ENCODE measurements at regions not wholly inside any gene's neighbourhood (a gene's known extent, or its start where the extent isn't known, plus 50 kb on each side); places are given as distances from the start of the nearest gene placed in this dataset.

- no peak overlapping the region for H3K27ac ChIP-seq (ENCODE audit: insufficient read depth, low read length, poor library complexity, severe bottlenecking)
- H3K36me3 ChIP-seq (ENCODE audit: control insufficient read depth, insufficient read depth, low read length): no peaks in the 10 kb centered on the region
- DNase-seq: no peak
- H3K9me3 ChIP-seq (ENCODE audit: control insufficient read depth, low read length): no peaks in the 10 kb centered on the region
- no peaks in the 10 kb centered on the region for H3K4me1 ChIP-seq (ENCODE audit: control insufficient read depth, insufficient read depth, low read length, poor library complexity, severe bottlenecking)
- no peaks in the 10 kb centered on the region for H3K27me3 ChIP-seq (replicated peaks; ENCODE audit: control insufficient read depth, insufficient read depth, low read length, poor library complexity, severe bottlenecking)
- H3K4me3 ChIP-seq (ENCODE audit: insufficient read depth, low read depth, low read length, poor library complexity, severe bottlenecking): no peak overlapping the region
Measured at GRCh38 chr4:184575306-184575705, 73.9 kb downstream of the CASP3 start.

DNA sequence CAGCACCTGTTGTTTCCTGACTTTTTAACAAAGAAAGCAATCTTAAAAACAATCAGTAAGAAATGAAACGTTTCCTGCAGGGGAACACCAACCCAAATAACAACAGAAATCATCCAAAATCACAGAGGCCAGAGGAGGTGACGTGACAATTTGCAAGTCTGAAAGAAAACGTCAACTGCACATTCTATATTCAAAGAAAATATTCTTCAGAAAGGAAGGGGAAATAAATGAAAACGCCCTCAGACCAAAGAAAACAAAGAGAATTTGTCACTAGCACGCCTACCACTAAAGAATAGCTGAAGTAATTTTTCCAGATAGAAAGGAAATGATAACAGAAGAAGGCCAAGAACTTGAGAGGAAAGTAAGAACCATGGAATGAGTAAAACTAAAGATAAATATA lies 74.4 kb downstream of the CASP3 start:
- Histone ChIP-seq H3K36me3 (ENCODE audit: control insufficient read depth, insufficient read depth, low read length) (no peaks in the 10 kb centered on the region), H3K27me3 (replicated peaks; ENCODE audit: control insufficient read depth, insufficient read depth, low read length, poor library complexity, severe bottlenecking) (no peaks in the 10 kb centered on the region), H3K4me3 (ENCODE audit: insufficient read depth, low read depth, low read length, poor library complexity, severe bottlenecking) (no peak overlapping the region), H3K27ac (ENCODE audit: insufficient read depth, low read length, poor library complexity, severe bottlenecking) (no peak overlapping the region), H3K4me1 (ENCODE audit: control insufficient read depth, insufficient read depth, low read length, poor library complexity, severe bottlenecking) (no peaks in the 10 kb centered on the region), H3K9me3 (ENCODE audit: control insufficient read depth, low read length) (no peaks in the 10 kb centered on the region)
- no peak for DNase-seq

DNA sequence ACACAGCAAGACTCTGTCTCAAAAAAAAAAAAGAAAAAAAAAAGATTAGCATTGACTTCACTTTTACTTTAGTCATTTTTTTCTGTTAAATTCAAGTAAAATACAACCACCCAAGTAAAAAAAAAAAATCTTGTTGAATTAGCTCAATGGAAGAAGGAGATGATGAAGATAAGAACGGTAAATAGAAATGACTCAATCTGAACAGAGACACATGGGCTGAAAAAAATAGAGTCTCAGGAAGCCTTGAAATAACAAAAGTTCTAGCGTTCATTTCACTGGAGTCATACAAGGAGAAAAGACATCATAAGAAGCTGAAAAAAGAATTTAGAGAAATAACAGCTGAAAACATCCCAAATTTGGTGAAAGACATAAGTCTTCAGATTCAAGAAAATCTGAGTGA lies 75.5 kb downstream of the CASP3 start:
- Histone ChIP-seq H3K4me1 (ENCODE audit: control insufficient read depth, insufficient read depth, low read length, poor library complexity, severe bottlenecking) (no peaks in the 10 kb centered on the region), H3K36me3 (ENCODE audit: control insufficient read depth, insufficient read depth, low read length) (no peaks in the 10 kb centered on the region), H3K27me3 (replicated peaks; ENCODE audit: control insufficient read depth, insufficient read depth, low read length, poor library complexity, severe bottlenecking) (no peaks in the 10 kb centered on the region), H3K9me3 (ENCODE audit: control insufficient read depth, low read length) (no peaks in the 10 kb centered on the region), H3K27ac (ENCODE audit: insufficient read depth, low read length, poor library complexity, severe bottlenecking) (no peak overlapping the region), H3K4me3 (ENCODE audit: insufficient read depth, low read depth, low read length, poor library complexity, severe bottlenecking) (no peak overlapping the region)
- DNase-seq: no peak

DNA sequence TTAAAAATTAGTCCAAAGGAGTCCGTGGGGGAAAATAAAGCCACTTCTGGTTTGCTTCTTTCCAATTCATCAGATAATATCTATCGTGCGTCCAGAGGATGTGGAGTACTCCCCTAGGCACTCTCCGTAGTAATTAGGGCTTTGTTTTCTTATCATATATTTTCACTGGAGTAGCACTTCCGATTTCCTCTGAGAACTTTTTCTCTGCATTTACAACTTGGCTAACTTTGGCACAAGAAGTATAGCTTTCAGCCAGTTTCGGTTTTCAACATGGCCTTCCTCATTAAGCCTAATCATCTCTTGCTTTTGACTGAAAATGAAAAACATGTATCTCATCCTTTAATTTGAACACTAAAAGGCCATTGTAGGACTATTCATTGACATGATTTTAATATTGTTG lies 80.5 kb downstream of the CASP3 start:
- Histone ChIP-seq H3K36me3 (ENCODE audit: control insufficient read depth, insufficient read depth, low read length) (no peaks in the 10 kb centered on the region), H3K27me3 (replicated peaks; ENCODE audit: control insufficient read depth, insufficient read depth, low read length, poor library complexity, severe bottlenecking) (no peaks in the 10 kb centered on the region), H3K4me1 (ENCODE audit: control insufficient read depth, insufficient read depth, low read length, poor library complexity, severe bottlenecking) (no peaks in the 10 kb centered on the region), H3K9me3 (ENCODE audit: control insufficient read depth, low read length) (no peaks in the 10 kb centered on the region), H3K4me3 (ENCODE audit: insufficient read depth, low read depth, low read length, poor library complexity, severe bottlenecking) (no peak overlapping the region), H3K27ac (ENCODE audit: insufficient read depth, low read length, poor library complexity, severe bottlenecking) (no peak overlapping the region)
- no peak for DNase-seq

DNA sequence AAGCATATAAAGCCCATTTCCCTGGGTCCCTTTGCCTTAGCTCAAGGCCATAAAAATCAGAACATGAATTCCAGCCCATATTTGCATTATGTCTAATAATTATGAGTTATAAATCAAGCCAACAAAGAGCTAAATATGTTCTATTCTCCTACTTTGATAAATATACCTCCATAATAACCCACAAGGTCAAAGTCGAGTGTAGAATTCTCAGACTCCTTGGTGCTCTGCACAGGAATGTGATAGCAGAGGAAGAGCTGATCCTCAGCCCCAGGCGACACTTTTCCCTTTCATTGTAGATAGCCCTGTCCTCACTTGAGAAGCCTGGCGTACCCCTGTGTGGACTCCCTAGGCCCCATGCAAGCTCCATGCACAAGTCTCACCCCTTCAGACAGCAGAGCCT lies 85.6 kb downstream of the CASP3 start:
- Histone ChIP-seq H3K4me3 (ENCODE audit: insufficient read depth, low read depth, low read length, poor library complexity, severe bottlenecking) (no peak overlapping the region), H3K27ac (ENCODE audit: insufficient read depth, low read length, poor library complexity, severe bottlenecking) (no peak overlapping the region), H3K36me3 (ENCODE audit: control insufficient read depth, insufficient read depth, low read length) (no peaks in the 10 kb centered on the region), H3K9me3 (ENCODE audit: control insufficient read depth, low read length) (no peaks in the 10 kb centered on the region), H3K27me3 (replicated peaks; ENCODE audit: control insufficient read depth, insufficient read depth, low read length, poor library complexity, severe bottlenecking) (no peaks in the 10 kb centered on the region), H3K4me1 (ENCODE audit: control insufficient read depth, insufficient read depth, low read length, poor library complexity, severe bottlenecking) (no peaks in the 10 kb centered on the region)
- no peak for DNase-seq

- DNase-seq: no peak
- Histone ChIP-seq H3K27me3 (replicated peaks; ENCODE audit: control insufficient read depth, insufficient read depth, low read length, poor library complexity, severe bottlenecking) (no peaks in the 10 kb centered on the region), H3K9me3 (ENCODE audit: control insufficient read depth, low read length) (no peaks in the 10 kb centered on the region), H3K4me1 (ENCODE audit: control insufficient read depth, insufficient read depth, low read length, poor library complexity, severe bottlenecking) (no peaks in the 10 kb centered on the region), H3K36me3 (ENCODE audit: control insufficient read depth, insufficient read depth, low read length) (no peaks in the 10 kb centered on the region), H3K4me3 (ENCODE audit: insufficient read depth, low read depth, low read length, poor library complexity, severe bottlenecking) (no peak overlapping the region), H3K27ac (ENCODE audit: insufficient read depth, low read length, poor library complexity, severe bottlenecking) (no peak overlapping the region)
Measured at GRCh38 chr4:184558996-184559395, 84.6 kb upstream of the IRF2 start.

- no peaks in the 10 kb centered on the region for H3K36me3 ChIP-seq (ENCODE audit: control insufficient read depth, insufficient read depth, low read length)
- H3K4me3 ChIP-seq (ENCODE audit: insufficient read depth, low read depth, low read length, poor library complexity, severe bottlenecking): no peak overlapping the region
- no peaks in the 10 kb centered on the region for H3K9me3 ChIP-seq (ENCODE audit: control insufficient read depth, low read length)
- H3K27ac ChIP-seq (ENCODE audit: insufficient read depth, low read length, poor library complexity, severe bottlenecking): no peak overlapping the region
- no peak for DNase-seq
- no peaks in the 10 kb centered on the region for H3K27me3 ChIP-seq (replicated peaks; ENCODE audit: control insufficient read depth, insufficient read depth, low read length, poor library complexity, severe bottlenecking)
- no peaks in the 10 kb centered on the region for H3K4me1 ChIP-seq (ENCODE audit: control insufficient read depth, insufficient read depth, low read length, poor library complexity, severe bottlenecking)
Measured at GRCh38 chr4:184553891-184554290, 79.5 kb upstream of the IRF2 start.

DNA sequence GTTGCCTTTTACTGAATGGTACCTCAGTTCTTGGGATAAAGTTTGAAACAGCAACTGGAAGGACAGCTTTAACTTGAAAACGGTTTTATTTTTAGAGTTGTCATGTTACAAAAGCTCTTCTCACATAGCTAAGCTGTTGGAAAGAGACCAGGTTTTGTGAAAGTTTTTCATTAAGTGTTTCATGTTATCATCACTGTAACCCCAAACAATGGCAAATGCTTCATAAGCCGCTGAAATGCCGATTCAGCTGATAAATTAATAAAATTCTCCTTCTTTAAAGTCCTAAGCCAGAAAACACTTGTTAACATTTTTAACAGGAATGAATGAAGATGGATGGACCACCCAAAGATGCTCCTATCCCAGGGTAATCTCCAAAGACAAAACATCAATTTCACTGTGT lies 76.1 kb upstream of the IRF2 start:
- Histone ChIP-seq H3K27ac (ENCODE audit: insufficient read depth, low read length, poor library complexity, severe bottlenecking) (no peak overlapping the region), H3K27me3 (replicated peaks; ENCODE audit: control insufficient read depth, insufficient read depth, low read length, poor library complexity, severe bottlenecking) (no peaks in the 10 kb centered on the region), H3K36me3 (ENCODE audit: control insufficient read depth, insufficient read depth, low read length) (no peaks in the 10 kb centered on the region), H3K4me1 (ENCODE audit: control insufficient read depth, insufficient read depth, low read length, poor library complexity, severe bottlenecking) (no peaks in the 10 kb centered on the region), H3K4me3 (ENCODE audit: insufficient read depth, low read depth, low read length, poor library complexity, severe bottlenecking) (no peak overlapping the region), H3K9me3 (ENCODE audit: control insufficient read depth, low read length) (no peaks in the 10 kb centered on the region)
- no peak for DNase-seq

DNA sequence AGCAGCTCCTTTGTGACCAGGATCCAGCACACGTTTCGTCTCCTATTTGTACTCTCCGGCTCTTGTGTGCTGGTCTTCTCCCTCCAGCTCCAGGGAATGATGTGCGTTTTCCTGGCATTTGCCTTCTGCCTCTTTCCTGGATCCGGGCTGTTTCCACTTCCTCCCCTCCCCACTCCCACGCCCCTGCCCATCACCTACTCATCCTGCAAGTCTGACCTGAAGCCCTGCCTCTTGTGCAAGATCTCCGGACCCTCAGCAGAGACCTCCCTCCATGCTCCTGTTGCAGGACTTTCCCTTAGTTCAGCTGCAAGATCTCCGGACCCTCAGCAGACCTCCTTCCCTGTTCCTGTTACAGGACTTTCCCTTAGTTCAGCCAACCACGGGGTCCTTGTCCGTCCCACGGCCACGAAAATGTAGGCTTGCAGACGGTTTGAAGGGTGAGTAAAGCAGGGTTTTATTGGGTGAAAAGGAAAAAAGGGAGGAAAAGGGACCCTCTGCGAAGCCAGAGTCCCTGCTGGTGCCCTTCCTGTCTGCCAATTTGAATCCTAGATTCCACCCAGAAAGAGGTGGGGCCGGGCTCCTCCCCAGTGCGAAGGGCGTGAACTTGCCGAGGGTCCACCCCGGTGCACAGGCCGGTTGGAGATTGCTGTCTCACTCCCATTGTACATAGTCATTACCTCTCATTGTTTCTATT lies 74.4 kb upstream of the IRF2 start:
- Histone ChIP-seq H3K4me1 (ENCODE audit: control insufficient read depth, insufficient read depth, low read length, poor library complexity, severe bottlenecking) (no peaks in the 10 kb centered on the region), H3K36me3 (ENCODE audit: control insufficient read depth, insufficient read depth, low read length) (no peaks in the 10 kb centered on the region), H3K4me3 (ENCODE audit: insufficient read depth, low read depth, low read length, poor library complexity, severe bottlenecking) (no peak overlapping the region), H3K9me3 (ENCODE audit: control insufficient read depth, low read length) (no peaks in the 10 kb centered on the region), H3K27ac (ENCODE audit: insufficient read depth, low read length, poor library complexity, severe bottlenecking) (no peak overlapping the region), H3K27me3 (replicated peaks; ENCODE audit: control insufficient read depth, insufficient read depth, low read length, poor library complexity, severe bottlenecking) (no peaks in the 10 kb centered on the region)
- no peak for DNase-seq

- Histone ChIP-seq H3K27me3 (replicated peaks; ENCODE audit: control insufficient read depth, insufficient read depth, low read length, poor library complexity, severe bottlenecking) (no peaks in the 10 kb centered on the region), H3K9me3 (ENCODE audit: control insufficient read depth, low read length) (no peaks in the 10 kb centered on the region), H3K4me1 (ENCODE audit: control insufficient read depth, insufficient read depth, low read length, poor library complexity, severe bottlenecking) (no peaks in the 10 kb centered on the region), H3K36me3 (ENCODE audit: control insufficient read depth, insufficient read depth, low read length) (no peaks in the 10 kb centered on the region), H3K4me3 (ENCODE audit: insufficient read depth, low read depth, low read length, poor library complexity, severe bottlenecking) (no peak overlapping the region), H3K27ac (ENCODE audit: insufficient read depth, low read length, poor library complexity, severe bottlenecking) (no peak overlapping the region)
- DNase-seq: no peak
Measured at GRCh38 chr4:184548316-184548647, 73.9 kb upstream of the IRF2 start.

All from effector memory CD4-positive, alpha-beta T cell (primary cell).